TTC549 (cell line): ENCODE measurements at regions not wholly inside any gene's neighbourhood (a gene's known extent, or its start where the extent isn't known, plus 50 kb on each side); places are given as distances from the start of the nearest gene placed in this dataset.
"Not testable (repeated sequence)": the region's sequence is repeated elsewhere in the genome, so short reads cannot be mapped to it uniquely, and the experiment has no call there.

Experiments used
- FAIRE-seq: peaks from 2 replicates; lab custom pipeline; 2012; peaks lifted over from hg19 to GRCh38; lab: Jason Lieb, UNC

DNA sequence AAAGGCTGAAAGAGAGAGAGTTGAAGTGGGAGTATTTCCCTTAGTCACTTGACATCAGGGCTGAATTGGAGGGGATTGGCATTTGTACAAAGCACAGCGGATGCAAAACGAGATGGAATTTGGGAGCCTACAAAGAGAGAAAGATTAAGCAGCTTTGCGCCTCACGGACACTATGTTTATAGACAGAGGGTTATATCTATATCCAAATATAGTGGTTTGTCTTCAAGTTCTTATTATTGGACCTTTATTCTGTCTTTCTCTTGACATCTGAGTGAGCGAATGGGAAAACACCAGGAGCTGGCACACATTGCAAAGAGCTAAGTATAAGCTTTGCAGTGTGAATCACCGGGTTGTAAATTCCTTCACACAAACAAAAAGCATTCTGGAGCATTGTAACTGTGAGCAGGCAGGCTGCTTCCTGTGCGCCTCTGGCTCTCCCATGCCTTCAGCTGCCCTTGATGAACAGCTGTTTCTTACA lies 500.2 kb downstream of the STIM2 start:
- no peak for FAIRE-seq

DNA sequence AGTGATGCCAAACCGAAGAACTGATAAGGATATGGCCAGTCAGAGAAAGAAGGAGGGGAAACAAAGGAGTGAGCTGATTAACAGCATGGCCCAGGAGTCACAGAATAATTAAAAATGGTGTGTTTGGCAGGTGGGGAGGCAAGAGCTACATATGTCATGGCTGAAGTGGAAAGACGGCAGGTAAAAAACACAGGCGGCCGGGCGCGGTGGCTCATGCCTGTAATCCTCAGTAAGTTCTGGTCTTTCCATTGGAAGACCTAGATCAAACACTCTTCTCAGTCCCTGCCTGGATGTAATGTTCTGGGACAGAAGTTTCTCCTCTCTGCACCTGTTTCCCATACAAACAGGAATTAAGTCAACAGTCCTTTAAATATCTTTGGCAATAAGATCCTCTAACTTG lies 503.9 kb downstream of the STIM2 start:
- FAIRE-seq: no peak

DNA sequence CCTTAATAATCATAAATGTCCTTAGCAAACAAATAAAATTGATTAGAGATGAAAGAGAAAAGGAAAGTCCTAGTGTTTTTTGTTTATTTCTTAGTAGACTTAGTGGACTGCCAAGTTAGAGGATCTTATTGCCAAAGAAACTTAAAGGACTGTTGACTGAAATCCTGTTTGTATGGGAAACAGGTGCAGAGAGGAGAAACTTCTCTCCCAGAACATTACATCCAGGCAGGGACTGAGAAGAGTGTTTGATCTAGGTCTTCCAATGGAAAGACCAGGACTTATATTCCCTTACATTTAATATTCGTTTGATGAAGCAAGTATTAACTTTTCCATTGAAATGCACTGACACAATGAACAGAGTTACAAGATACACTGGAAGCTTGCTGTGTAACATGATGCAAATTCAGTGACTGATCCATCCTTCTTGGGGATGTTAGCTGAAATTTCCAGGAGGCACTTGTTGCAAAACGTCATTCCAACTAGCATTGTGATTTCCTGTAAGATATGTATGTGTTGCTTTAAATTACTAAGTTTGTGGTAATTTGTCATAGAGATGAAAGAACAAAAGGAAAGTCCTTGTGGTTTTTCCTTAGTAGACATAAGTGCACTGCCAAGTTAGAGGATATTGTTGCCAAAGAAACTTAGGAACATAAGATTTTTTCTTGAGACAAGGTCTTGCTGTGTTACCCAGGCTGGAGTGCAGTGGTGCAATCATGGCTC lies 505.6 kb downstream of the STIM2 start:
- FAIRE-seq: no peak

DNA sequence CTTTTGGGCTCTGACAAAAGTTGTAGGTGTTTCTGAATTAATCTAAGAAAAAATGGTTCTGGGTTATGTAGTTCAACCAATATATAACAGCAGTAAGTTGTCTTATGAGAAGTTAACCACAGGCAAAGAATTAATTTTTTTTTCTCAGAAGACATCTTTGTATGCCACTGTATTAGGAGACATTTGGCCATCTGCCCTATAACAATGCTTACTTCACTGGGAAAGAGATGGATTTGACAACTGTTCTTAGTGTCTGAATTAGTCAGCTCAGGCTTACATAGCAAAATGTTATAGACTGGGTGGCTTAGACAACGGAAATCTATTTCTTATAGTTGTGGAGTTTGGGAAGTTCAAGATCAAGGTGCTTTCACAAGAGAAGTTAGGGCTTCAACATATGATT lies 508.1 kb downstream of the STIM2 start:
- FAIRE-seq: no peak

DNA sequence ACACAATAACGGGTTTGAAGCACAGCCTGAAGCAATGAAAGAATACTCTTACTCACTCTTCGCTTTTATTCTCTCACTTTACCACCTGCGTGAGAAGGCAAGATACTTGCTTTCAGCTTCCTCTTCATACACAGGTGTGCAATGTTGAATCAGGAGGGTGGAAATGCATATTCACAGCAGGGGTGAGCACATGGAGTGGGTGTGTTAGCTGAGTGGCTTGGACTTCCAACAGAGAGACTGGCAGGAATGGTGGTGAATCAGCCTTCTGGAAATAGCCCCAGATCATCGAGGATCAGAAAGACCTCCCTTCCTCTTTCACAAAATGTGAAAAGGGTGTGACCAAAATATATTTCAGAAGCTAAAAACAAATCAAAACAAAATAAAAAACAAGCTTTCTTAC lies 521.2 kb downstream of the STIM2 start:
- no peak for FAIRE-seq

DNA sequence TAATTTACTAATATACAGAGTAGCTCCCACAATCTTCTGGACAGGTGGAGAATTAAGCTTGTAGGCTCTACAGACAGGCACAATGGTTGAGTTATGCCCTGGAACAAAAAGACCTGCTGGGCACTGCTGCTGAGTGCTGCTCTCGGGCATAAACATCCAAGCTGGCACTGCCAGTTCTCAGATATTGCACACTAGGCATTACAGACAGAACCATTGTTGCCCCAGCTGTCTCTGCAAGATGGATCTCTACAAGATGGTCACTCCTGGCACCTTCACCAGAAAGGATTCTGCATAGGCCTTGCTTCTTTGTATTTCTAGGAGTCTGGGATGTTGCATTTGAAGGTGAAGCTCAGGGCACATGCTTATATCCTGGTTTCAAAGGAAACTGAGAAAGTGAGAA lies 527.1 kb downstream of the STIM2 start:
- FAIRE-seq: no peak

DNA sequence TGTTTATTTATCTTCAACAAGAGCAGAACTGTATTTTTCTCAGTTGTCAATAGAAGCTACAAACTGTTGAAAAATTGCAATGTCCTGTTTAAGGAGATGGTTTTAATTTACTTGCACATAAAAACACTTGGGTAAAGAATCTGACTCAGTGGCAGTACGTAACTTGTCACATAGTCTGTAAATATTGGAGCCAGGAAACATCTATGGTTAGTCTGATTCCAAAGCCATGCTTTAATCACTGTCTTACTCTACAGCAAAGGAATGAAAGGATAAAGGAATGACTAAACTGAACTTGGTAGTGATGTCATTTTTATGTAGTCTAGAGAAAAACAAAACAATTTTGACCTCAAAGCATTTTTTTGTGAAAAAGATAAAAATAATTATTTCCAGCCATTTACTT lies 537.2 kb downstream of the STIM2 start:
- no peak for FAIRE-seq

DNA sequence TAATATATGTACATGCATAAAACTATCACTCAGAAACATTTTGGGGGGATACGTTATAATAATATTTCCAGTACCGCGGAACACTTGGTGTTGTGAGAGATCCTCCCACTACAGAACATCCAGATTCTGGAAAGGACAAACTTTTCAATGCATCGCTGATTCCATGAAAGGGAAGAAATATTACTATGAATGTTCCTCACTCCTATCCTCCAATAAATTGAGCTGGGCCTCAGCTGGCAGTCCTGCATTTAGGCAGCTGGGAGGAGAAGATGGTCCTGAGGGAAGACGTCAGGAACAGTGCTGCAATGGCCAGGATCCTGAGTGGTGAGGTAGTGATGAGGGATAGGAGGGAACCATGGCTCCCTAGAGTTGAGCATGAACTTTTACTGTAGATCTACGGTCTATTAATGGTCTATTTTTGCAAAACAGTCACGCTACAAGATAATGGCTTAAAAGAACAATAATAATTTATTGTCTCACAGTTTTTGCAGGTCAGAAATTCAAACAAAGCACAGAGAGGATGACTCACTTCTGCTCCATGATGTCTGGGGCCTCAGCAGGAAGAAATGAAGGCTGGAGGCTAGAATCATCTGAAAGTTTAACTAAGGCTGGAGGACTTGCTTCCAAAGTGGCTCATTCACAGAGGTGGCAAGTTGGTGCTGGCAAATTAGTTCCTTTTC lies 538.1 kb downstream of the STIM2 start:
- no peak for FAIRE-seq

DNA sequence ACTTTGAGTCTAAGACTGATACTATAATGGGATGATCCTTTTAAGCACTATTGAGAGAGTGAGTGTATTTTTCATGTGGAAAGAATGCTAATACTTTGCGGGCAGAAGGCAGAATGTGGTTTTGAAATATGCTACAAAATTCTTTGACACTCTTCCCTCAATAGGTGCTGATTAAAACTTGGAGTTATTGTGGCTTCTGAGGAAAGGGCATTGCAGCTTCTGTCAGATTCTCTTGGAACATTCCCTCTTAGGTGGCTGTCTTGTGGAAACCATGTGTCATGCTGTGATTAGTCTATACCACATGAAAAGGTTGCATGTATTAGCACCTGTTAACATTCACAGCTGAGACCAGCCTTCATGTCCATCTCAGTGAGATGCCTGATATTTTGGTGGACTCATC lies 547.0 kb downstream of the STIM2 start:
- FAIRE-seq: no peak

DNA sequence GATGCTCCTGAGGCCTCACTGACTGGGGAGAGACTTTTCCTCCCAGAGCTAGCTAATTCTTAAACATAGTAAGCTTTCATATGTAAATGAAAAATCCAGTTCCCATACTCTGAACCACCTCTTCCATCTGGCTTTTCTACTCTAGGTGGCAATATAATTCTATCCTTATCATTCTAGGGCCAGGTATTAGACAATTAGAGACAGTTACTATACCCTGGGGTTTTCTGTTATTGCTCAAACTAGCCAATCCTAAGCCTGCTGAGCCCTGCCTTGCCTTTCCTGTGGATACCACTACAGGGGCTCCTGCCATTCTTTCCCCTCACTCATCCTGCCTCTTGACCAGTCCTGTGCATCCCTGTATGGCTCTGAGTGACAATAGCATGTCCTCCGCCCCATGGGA lies 552.0 kb downstream of the STIM2 start:
- FAIRE-seq: no peak

DNA sequence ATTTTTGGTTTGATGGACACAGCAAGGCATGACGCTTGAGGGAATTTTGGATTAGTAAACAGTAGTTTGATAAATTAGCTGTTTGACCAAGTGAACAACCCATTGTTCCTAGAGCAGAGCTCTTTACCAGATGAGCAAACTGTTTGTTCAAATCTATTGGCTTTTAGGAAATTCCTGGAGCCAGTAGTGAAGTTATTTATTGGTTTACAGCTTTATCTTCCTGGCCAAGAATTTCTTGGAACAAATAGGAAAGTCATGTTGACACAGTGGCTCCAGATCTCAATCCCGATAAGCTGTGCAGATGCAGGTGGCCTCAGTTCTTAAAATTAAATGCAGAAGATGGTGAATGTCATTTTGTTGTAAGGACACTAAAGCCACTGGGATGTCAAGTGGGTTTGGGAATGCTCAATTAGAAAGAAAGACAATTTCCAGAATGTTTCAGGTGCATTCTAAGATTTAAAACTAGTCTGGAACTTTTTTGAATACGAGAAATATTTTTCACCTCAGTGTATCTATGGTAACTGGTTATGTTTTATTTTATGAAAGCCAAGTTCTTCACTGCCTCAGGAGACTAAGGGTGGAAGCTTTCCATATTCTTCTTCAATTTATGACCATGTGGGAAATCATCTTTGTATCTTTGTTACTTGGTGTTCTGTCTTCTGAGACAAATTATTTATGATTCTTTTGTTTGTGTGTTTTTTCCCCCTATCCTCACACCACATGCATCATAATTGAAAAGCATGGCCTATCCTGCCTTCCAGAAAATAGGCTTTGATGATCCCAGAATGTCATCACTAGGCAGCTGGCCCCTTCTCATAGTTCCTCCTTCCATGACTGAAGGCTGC lies 554.5 kb downstream of the STIM2 start:
- FAIRE-seq: no peak

DNA sequence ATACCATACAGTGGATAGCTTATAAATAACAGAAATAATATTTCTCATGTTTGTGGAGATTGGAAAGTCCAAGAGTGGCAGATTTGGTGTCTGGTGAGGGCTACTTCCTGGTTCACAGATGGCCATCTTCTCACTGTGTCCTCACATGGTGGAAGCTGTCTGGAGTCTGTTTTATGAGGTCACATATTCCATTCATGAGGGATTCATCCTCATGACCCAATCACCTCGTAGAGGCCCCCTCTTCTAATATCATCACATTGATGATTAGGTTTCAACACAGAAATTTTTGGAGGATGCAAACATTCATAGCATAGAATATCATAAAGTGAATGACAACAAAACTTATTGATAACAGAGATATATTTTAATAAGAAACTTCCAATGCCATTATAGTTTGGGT lies 568.0 kb downstream of the STIM2 start:
- FAIRE-seq: no peak

DNA sequence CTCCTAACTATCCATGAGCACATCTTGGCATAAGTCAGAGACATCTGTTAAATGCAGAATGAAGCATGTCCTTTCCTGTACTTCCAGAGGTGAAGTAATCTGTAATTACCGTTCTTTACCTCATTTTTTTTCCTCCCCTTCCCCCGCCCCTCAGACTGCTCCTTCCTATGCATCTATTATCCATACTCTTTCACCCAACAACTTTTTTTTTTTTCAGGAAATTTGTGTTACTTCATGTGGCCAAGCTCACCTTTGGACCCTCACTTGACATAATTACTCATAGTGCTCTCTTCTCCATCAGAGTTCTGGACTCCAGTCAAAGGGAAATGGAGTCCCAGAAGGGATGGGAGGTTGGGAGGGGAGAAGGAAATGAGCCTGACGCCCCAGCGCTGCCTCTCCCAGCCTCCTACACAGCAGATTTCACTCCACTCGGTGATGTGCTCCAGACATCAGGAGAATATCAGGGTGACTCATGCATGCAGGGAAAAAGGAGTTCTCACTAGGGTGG lies 568.8 kb downstream of the STIM2 start:
- FAIRE-seq: no peak

DNA sequence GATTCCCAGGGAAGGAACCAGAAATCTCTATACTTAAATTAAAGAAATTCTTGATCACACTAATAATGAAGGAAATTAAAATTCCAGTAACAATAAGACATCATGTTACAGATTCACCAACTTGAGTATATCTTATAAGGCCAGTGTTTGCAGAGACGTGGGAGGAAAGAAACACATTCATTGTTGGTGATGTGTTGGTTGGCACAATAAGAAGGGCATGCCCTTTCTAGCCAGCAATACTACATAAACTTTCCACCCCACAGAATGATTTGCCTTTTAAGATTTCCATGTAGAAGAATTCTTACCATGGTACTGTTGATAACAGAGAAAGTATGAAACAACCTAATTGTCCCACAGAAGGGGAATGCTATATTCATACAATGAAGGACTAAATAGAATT lies 581.5 kb downstream of the STIM2 start:
- no peak for FAIRE-seq

DNA sequence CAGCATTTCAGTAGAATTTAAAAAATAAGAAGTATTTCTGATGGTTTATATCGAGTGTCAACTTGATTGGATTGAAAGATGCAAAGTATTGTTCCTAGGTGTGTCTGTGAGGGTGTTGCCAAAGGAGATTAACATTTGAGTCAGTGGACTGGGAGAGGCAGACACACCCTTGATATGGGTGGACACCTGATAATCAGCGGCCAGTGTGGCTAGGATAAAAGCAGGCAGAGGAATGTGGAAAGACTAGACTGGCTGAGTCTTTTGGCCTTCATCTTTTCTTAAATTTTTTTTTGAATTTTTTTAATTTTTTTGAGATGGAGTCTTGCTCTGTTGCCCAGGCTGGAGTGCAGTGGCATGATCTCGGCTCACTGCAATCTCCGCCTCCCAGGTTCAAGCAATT lies 582.0 kb downstream of the STIM2 start:
- not testable (repeated sequence) for FAIRE-seq

DNA sequence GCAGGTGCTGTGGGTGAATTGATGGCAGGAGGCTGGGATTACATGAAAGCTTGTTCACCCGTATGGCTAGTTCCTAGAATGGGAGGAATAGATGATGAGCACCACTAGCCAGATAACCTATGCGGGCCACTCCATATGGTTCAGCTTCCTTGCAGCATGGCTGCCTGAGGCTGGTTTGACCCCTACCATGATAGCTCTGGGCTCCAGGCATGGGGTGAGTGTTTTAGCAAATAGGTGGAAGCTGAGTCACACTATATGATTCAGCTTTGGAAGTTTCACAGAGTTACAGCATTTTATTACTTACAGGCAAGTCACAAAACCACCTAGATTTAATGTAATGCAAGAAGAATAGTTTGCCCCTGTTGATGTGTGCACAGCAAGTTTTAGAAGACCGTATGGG lies 603.2 kb downstream of the STIM2 start:
- no peak for FAIRE-seq

DNA sequence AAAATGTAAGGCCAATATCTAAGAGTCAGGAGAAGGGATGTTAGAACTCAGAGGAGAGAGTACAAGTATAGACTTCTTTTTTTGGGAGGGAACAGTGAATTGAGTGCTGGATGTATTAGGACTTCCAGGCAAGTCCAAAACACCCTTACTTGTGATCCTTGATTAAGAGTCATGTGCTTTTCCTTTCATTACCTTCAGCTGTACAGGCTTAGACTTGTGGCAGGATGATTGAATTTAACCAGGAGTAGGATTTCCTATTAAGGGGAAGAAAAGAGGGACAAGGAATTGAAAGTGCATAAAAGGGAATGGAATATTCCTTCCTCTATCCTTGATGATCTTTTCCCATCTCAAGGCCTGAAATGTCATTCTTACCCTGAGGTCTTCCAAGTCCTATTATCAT lies 606.7 kb downstream of the STIM2 start:
- FAIRE-seq: no peak

DNA sequence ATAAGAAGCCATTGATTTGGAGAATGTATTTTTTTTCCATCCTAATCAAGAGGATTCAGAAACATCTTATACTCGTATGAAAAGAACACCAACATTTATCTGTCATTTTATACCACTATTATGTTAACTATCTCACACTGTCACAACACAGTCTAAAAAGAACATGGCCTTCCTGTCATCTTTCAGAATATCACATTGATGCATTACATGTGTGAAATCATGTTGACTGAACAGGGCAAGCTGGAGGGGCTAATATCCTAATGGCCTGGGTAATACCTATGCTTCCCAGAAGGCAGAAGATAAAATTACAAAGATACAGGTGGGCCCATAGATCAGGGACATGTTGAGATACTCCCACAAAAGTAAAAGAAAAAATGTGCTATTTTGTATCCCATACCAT lies 611.7 kb downstream of the STIM2 start:
- no peak for FAIRE-seq

DNA sequence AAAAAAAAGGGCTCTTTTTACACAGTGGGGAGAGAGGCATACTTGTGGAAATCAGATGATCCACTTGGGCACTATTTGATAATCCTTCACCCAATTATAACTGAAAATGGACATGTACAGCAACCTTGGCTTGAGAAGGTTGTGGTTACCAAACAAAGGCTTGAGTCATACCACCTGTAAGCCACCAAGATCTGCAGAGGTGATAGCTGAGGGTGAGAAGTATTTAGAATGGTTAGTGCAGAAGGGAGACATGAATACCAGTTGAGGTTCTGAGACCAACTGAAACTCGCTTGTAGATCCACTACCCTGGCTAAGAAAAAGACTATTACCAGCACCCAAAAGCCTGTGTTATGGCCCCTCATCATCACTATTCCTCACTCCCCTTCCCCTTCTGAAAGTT lies 614.0 kb downstream of the STIM2 start:
- no peak for FAIRE-seq

DNA sequence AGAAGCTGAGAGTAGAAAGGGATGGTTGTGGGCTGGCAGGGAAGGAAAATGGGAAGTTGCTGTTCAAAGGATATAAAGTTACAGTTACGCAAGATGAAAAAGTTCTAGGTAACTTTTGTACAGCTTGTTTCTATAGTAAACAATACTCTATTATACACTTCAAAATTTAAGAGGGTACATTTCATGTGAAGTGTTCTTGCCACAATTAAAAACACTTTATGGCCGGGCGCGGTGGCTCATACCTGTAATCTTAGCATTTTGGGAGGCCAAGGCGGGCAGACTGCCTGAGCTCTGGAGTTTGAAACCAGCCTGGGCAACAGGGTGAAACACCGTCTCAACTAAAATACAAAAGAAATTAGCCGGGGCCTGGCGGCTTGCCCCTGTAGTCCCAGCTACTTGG lies 623.6 kb downstream of the STIM2 start:
- FAIRE-seq: no peak

DNA sequence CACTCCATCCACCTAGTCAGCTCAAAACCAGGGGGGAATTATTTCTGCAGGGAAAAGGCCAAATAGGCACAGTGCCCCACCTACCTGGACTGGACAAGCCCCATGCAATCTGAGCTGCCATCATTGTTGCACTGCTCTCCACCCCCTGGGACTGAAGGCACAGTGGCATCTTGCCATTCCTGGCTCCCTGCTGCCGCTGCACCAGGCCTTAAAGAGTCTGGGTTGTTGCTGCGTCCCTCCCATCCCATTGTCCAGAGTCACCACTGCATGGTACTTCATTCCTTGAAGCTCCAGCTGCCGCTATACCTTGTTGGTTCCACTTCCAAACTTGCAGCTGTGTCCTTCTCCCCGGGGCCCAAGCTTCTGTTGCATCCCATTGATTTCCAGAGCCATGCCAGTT lies 629.7 kb downstream of the STIM2 start:
- no peak for FAIRE-seq

DNA sequence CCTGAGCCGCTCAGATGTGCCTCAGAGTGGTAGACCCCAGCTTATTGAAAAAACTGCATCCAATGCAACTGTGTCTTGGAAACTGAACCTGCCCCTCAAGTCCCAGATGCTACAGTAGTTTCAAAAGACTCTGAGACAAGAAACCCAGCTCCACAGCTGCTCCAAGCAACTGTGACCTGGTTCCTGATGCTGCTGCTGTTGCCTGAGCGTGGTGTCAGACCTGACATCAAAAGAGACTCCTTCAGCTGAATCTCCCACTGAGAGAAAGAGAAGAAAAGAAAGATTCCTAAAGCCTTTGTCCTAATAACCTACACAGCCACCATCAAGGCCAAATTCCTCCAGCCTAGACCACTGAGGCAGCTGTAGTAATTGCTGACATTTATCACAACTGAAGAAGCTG lies 630.1 kb downstream of the STIM2 start:
- FAIRE-seq: no peak

DNA sequence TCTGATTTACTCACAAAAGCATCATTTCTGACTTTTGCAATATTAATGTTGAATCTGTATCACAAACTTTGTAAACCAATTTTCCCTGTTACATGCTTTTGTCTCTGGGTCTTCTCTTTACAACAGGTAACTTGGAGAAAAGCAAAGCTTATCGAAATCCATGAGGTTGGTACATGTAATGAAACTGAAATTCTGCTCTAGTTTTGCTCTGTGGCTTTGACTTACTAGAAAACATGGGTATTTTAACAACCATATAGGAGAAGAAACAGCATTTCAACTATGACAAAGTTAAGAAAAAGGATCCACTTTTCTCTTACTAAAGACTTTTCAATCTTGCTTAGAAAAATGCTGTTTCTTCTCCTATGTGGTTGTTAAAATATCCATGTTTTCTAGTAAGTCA lies 645.8 kb downstream of the STIM2 start:
- no peak for FAIRE-seq
